ENCODE measurements at regions not wholly inside any gene's neighbourhood (a gene's known extent, or its start where the extent isn't known, plus 50 kb on each side); places are given as distances from the start of the nearest gene placed in this dataset.

DNA sequence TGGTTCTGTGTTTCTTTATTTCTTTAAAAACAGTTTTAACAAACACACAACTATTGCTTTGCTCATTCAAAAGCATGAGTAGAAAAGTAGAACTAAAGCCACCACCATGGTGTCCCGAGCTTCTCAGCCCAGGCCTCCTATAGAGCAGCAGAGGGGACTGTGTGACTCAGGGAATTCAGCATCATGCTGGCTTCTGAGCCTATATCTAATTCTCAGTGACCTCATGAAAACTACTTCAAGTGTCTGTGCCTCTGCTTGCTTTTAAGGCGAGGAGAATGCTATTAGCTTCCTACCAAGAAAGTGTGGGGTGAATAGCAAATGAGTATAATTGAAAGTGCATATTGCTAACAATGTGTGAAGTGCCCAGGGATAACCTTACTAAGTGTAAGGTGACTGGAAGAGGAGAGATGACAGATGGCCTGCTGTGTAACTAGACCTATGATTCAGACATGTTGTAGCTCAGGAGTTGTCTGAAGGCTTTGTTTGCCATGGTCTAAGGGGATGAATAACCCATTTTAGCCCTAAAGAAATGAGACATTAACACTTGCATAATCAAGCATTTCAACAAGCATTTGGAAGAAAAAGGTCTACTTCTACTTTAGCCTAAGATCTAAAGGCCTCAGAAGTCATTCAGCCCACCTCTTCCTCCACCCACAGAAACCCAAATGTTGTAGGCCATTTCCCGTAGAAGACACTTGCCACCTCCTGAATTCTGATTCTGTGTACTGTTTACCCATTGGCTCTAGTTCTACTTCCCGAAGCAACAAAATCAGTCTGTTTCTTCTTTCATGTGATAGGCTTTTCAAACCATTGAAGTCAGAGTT is 121.5 kb upstream of the ARG1 start:
- Histone ChIP-seq H3K36me3 (replicated peaks; ENCODE audit: low read depth, low read length) (no peaks in the 10 kb centered on the region), H4K20me1 (ENCODE audit: insufficient read depth, low read length) (no peaks in the 10 kb centered on the region), H3K9ac (ENCODE audit: low read length) (no peak overlapping the region), H3K9me3 (ENCODE audit: insufficient read depth, low read length) (no peaks in the 10 kb centered on the region), H3K79me2 (ENCODE audit: low read length) (no peaks in the 10 kb centered on the region), H3K4me1 (ENCODE audit: low read length) (no peaks in the 10 kb centered on the region), H3K27me3 (ENCODE audit: low read depth, low read length) (no peaks in the 10 kb centered on the region), H3K27ac (ENCODE audit: low read length) (no peak overlapping the region), H2AFZ (ENCODE audit: low read depth, low read length) (no peak overlapping the region), H3K4me2 (ENCODE audit: low read length) (no peak overlapping the region), H3K4me3 (ENCODE audit: low read length) (no peak overlapping the region)
- TF ChIP-seq, protein P1, sequence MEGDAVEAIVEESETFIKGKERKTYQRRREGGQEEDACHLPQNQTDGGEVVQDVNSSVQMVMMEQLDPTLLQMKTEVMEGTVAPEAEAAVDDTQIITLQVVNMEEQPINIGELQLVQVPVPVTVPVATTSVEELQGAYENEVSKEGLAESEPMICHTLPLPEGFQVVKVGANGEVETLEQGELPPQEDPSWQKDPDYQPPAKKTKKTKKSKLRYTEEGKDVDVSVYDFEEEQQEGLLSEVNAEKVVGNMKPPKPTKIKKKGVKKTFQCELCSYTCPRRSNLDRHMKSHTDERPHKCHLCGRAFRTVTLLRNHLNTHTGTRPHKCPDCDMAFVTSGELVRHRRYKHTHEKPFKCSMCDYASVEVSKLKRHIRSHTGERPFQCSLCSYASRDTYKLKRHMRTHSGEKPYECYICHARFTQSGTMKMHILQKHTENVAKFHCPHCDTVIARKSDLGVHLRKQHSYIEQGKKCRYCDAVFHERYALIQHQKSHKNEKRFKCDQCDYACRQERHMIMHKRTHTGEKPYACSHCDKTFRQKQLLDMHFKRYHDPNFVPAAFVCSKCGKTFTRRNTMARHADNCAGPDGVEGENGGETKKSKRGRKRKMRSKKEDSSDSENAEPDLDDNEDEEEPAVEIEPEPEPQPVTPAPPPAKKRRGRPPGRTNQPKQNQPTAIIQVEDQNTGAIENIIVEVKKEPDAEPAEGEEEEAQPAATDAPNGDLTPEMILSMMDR (IDR thresholded peaks at IDR 0.05; ENCODE audit: low read depth, low read length) = no peak
- TF ChIP-seq EZH2phosphoT487 (IDR thresholded peaks at IDR 0.05; ENCODE audit: low read depth) = no peak

DNA sequence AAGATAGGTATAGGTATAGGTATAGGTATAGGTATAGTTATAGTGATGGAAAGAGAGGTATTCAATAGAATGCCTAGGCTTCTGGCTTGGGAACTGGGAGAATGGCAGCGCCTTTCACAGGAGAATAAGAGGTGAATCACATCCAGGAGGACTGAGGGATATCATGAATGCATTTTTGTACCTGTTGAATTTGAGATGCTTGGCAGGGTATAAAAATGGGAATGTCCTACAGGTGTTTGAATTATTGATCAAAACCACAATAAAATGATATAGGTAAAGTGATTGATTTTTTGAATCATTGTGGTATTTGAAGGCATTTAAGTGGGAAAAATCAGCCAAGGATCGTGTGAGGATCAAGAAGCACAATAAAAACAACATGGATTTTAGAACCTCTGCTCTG is 119.2 kb upstream of the ARG1 start:
- Histone ChIP-seq H2AFZ (ENCODE audit: low read depth, low read length) (no peak overlapping the region), H3K27me3 (ENCODE audit: low read depth, low read length) (no peaks in the 10 kb centered on the region), H3K79me2 (ENCODE audit: low read length) (no peaks in the 10 kb centered on the region), H4K20me1 (ENCODE audit: insufficient read depth, low read length) (no peaks in the 10 kb centered on the region), H3K36me3 (replicated peaks; ENCODE audit: low read depth, low read length) (no peaks in the 10 kb centered on the region), H3K9me3 (ENCODE audit: insufficient read depth, low read length) (no peaks in the 10 kb centered on the region), H3K4me3 (ENCODE audit: low read length) (no peak overlapping the region), H3K4me1 (ENCODE audit: low read length) (no peaks in the 10 kb centered on the region), H3K27ac (ENCODE audit: low read length) (no peak overlapping the region), H3K9ac (ENCODE audit: low read length) (no peak overlapping the region), H3K4me2 (ENCODE audit: low read length) (no peak overlapping the region)
- TF ChIP-seq EZH2phosphoT487 (IDR thresholded peaks at IDR 0.05; ENCODE audit: low read depth) = no peak
- TF ChIP-seq, protein P1 (IDR thresholded peaks at IDR 0.05; ENCODE audit: low read depth, low read length) = no peak

DNA sequence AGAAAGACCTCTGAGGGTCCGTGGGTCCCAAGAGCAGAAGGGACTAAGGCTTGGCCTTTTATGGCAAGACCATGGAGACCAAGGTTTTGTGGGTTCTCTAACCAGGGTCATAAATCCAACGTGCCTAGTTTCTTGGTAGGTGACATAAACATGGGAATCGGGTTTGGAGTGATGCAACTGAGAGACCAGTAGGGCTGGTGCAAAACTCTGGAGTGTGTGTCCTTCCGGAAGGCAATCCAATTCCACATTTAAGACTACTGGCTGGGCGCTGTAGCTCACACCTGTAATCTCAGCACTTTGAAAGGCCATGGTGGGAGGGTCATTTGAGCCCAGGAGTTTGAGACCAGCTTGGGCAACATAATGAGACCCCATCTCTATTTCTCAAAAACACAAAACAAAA is 116.5 kb upstream of the ARG1 start:
- no peak overlapping the region for H3K27ac ChIP-seq (ENCODE audit: low read length)
- TF ChIP-seq, protein P1 (IDR thresholded peaks at IDR 0.05; ENCODE audit: low read depth, low read length) = no peak
- no peak for TF ChIP-seq EZH2phosphoT487 (IDR thresholded peaks at IDR 0.05; ENCODE audit: low read depth)
- H3K4me1 ChIP-seq (ENCODE audit: low read length) = no peaks in the 10 kb centered on the region
- H3K79me2 ChIP-seq (ENCODE audit: low read length) = no peaks in the 10 kb centered on the region
- no peaks in the 10 kb centered on the region for H3K27me3 ChIP-seq (ENCODE audit: low read depth, low read length)
- no peak overlapping the region for H3K9ac ChIP-seq (ENCODE audit: low read length)
- no peaks in the 10 kb centered on the region for H3K36me3 ChIP-seq (replicated peaks; ENCODE audit: low read depth, low read length)
- no peaks in the 10 kb centered on the region for H3K9me3 ChIP-seq (ENCODE audit: insufficient read depth, low read length)
- no peaks in the 10 kb centered on the region for H4K20me1 ChIP-seq (ENCODE audit: insufficient read depth, low read length)
- no peak overlapping the region for H3K4me3 ChIP-seq (ENCODE audit: low read length)
- H3K4me2 ChIP-seq (ENCODE audit: low read length) = no peak overlapping the region
- H2AFZ ChIP-seq (ENCODE audit: low read depth, low read length) = no peak overlapping the region

DNA sequence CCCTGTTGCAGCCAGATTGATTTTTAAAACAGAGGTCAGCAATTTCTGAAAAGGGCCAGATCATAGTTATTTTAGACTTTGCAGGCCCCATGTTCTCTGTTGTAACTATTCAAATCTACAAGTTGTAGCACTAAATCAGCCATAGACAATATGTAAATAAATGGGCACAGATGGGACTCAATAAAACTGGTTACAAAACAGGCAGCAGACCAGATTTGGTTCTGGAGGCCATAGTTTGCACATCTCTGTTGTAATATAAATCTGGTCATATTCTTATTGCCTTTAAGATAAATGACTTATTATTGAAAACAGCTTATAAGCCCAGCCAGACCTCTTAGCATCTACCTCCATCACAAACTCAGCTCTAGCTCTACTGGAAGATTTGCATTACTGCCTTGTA is 114.0 kb upstream of the ARG1 start:
- H2AFZ ChIP-seq (ENCODE audit: low read depth, low read length) = no peak overlapping the region
- no peaks in the 10 kb centered on the region for H4K20me1 ChIP-seq (ENCODE audit: insufficient read depth, low read length)
- no peak overlapping the region for H3K4me2 ChIP-seq (ENCODE audit: low read length)
- H3K36me3 ChIP-seq (replicated peaks; ENCODE audit: low read depth, low read length) = no peaks in the 10 kb centered on the region
- no peaks in the 10 kb centered on the region for H3K79me2 ChIP-seq (ENCODE audit: low read length)
- no peaks in the 10 kb centered on the region for H3K27me3 ChIP-seq (ENCODE audit: low read depth, low read length)
- no peak for TF ChIP-seq EZH2phosphoT487 (IDR thresholded peaks at IDR 0.05; ENCODE audit: low read depth)
- TF ChIP-seq, protein P1 (IDR thresholded peaks at IDR 0.05; ENCODE audit: low read depth, low read length) = no peak
- H3K4me1 ChIP-seq (ENCODE audit: low read length) = no peaks in the 10 kb centered on the region
- H3K27ac ChIP-seq (ENCODE audit: low read length) = no peak overlapping the region
- no peaks in the 10 kb centered on the region for H3K9me3 ChIP-seq (ENCODE audit: insufficient read depth, low read length)
- H3K4me3 ChIP-seq (ENCODE audit: low read length) = no peak overlapping the region
- H3K9ac ChIP-seq (ENCODE audit: low read length) = no peak overlapping the region
